ENCODE measurements at regions not wholly inside any gene's neighbourhood (a gene's known extent, or its start where the extent isn't known, plus 50 kb on each side); places are given as distances from the start of the nearest gene placed in this dataset.

DNA sequence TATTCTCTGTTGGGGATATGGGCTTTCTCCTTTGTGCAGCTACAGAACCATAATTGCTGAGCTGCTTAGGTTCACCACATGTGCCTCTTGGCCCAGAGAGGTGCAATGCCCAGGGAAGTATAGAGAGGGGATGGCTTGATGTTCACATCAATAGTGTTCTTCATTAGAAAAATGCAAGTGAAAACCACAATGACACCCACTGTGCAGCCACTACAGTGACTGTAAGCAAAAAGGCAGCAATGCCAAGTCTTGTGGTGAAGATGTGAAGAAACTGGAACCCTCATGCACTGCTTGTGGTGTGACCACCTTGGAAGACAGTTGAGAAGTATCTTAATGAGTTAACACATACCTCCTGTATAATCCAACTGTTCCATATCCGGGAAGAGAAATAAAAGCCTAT lies 318.9 kb upstream of the ZMIZ1 start:
- intact Hi-C loops (cut with DNase I): no loop called here
- no peak for ATAC-seq

GRCh38 chr10:78750418-78750817 lies 318.3 kb upstream of the ZMIZ1 start:
- Histone ChIP-seq H3K4me1 (peaks cover 0 to 12% (median 4%) of the 10 kb centered on the region in 4 donors), H3K27me3 (no peaks in the 10 kb centered on the region), H3K36me3 (no peaks in the 10 kb centered on the region), H3K27ac (no peak overlapping the region), H3K9me3 (no peaks in the 10 kb centered on the region), H3K4me3 (no peak overlapping the region)
- TF ChIP-seq, protein P1, sequence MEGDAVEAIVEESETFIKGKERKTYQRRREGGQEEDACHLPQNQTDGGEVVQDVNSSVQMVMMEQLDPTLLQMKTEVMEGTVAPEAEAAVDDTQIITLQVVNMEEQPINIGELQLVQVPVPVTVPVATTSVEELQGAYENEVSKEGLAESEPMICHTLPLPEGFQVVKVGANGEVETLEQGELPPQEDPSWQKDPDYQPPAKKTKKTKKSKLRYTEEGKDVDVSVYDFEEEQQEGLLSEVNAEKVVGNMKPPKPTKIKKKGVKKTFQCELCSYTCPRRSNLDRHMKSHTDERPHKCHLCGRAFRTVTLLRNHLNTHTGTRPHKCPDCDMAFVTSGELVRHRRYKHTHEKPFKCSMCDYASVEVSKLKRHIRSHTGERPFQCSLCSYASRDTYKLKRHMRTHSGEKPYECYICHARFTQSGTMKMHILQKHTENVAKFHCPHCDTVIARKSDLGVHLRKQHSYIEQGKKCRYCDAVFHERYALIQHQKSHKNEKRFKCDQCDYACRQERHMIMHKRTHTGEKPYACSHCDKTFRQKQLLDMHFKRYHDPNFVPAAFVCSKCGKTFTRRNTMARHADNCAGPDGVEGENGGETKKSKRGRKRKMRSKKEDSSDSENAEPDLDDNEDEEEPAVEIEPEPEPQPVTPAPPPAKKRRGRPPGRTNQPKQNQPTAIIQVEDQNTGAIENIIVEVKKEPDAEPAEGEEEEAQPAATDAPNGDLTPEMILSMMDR (IDR thresholded peaks at IDR 0.05): no peak
- no peak for TF ChIP-seq POLR2A (IDR thresholded peaks at IDR 0.05)
- 60% methylated on average over 5 of the region's 5 CpGs for WGBS (ENCODE audit: insufficient coverage, low coverage, low lambda C conversion rate, missing lambda C conversion rate)
- intact Hi-C loops (cut with DNase I): no loop called here
- ATAC-seq (no peak), DNase-seq (no peak)

More for the DNA sequence above, 318.9 kb upstream of the ZMIZ1 start:
- peaks cover 0 to 18% (median 9%) of the 10 kb centered on the region in 4 donors for H3K4me1 ChIP-seq
- H3K27ac ChIP-seq: no peak overlapping the region
- DNase-seq: no peak
- H3K36me3 ChIP-seq: no peaks in the 10 kb centered on the region
- no peaks in the 10 kb centered on the region for H3K9me3 ChIP-seq
- WGBS (ENCODE audit: insufficient coverage, low coverage, low lambda C conversion rate, missing lambda C conversion rate): 89% methylated on average over 1 of the region's 1 CpG
- TF ChIP-seq, protein P1 (IDR thresholded peaks at IDR 0.05): no peak
- TF ChIP-seq POLR2A (IDR thresholded peaks at IDR 0.05): no peak
- H3K27me3 ChIP-seq: no peaks in the 10 kb centered on the region
- no peak overlapping the region for H3K4me3 ChIP-seq

- no peak for DNase-seq
- Histone ChIP-seq H3K36me3 (no peaks in the 10 kb centered on the region), H3K27ac (no peak overlapping the region), H3K9me3 (no peaks in the 10 kb centered on the region), H3K4me1 (peaks cover 0 to 10% (median 5%) of the 10 kb centered on the region in 4 donors), H3K27me3 (no peaks in the 10 kb centered on the region), H3K4me3 (no peak overlapping the region)
- ATAC-seq: no peak
- intact Hi-C loops (cut with DNase I): no loop called here
- 83% methylated on average over 1 of the region's 9 CpGs for WGBS (ENCODE audit: insufficient coverage, low coverage, low lambda C conversion rate, missing lambda C conversion rate)
- TF ChIP-seq, protein P1 (IDR thresholded peaks at IDR 0.05): no peak
- no peak for TF ChIP-seq POLR2A (IDR thresholded peaks at IDR 0.05)
These were observed 317.1 kb upstream of the ZMIZ1 start for GRCh38 chr10:78751716-78752115.

GRCh38 chr10:78752221-78752620 lies 316.5 kb upstream of the ZMIZ1 start:
- TF ChIP-seq, protein P1 (IDR thresholded peaks at IDR 0.05): no peak
- TF ChIP-seq POLR2A (IDR thresholded peaks at IDR 0.05): no peak
- Histone ChIP-seq H3K9me3 (no peaks in the 10 kb centered on the region), H3K27me3 (no peaks in the 10 kb centered on the region), H3K4me3 (no peak overlapping the region), H3K27ac (no peak overlapping the region), H3K36me3 (no peaks in the 10 kb centered on the region), H3K4me1 (peaks cover 0 to 15% (median 7%) of the 10 kb centered on the region in 4 donors)
- DNase-seq (no peak), ATAC-seq (no peak)
- intact Hi-C loops (cut with DNase I): no loop called here
- 31% methylated on average over 2 of the region's 3 CpGs for WGBS (ENCODE audit: insufficient coverage, low coverage, low lambda C conversion rate, missing lambda C conversion rate)

DNA sequence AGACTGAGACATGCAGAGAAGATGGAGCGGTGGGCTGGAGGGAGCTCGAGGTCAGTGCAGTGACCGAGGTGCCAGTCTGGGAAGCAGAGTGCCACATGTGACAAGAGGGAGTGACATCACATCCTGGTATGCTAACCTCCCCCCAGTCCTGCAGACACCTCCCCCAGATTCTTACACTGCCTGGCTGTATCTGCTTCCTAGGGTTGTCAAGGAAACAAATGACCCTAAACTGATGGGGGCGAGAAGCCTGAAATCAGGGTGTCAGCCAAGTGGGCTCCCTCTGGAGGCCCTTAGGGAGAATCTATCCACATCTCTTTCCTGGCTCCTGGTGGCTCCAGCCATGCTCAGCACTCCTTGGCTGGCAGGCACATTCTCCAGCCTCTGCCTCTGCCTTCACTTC lies 316.1 kb upstream of the ZMIZ1 start:
- DNase-seq (no peak), ATAC-seq (no peak)
- H3K27me3 ChIP-seq: no peaks in the 10 kb centered on the region
- H3K36me3 ChIP-seq: no peaks in the 10 kb centered on the region
- H3K4me3 ChIP-seq: no peak overlapping the region
- H3K27ac ChIP-seq: no peak overlapping the region
- intact Hi-C loops (cut with DNase I): no loop called here
- TF ChIP-seq POLR2A (IDR thresholded peaks at IDR 0.05): no peak
- TF ChIP-seq, protein P1 (IDR thresholded peaks at IDR 0.05): no peak
- peaks cover 0 to 20% (median 7%) of the 10 kb centered on the region in 4 donors for H3K4me1 ChIP-seq
- no peaks in the 10 kb centered on the region for H3K9me3 ChIP-seq
- WGBS (ENCODE audit: insufficient coverage, low coverage, low lambda C conversion rate, missing lambda C conversion rate): no CpG with 5 or more reads among the region's 4 CpGs

All from right lobe of liver (tissue), 6 donors.